ENCODE measurements at regions not wholly inside any gene's neighbourhood (a gene's known extent, or its start where the extent isn't known, plus 50 kb on each side); places are given as distances from the start of the nearest gene placed in this dataset.

DNA sequence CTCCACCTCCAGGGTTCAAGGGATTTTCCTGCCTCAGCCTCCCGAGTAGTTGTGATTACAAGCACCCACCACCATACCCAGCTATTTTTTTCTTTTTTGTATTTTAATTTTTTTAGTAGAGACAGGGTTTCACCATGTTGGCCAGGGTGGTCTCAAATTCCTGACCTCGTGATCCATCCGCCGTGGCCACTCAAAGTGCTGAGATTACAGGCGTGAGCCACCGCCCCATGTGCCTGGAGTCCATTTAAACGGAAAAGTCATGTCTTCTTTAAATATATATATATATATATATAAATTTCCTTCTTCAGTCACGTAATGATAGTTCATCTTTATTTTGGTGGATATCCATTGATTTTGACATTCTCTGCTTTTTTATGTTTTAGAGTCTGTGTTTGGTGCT is 264.0 kb upstream of the PITX2 start:
- no peak for DNase-seq (ENCODE audit: low read depth in 3 of 3)

DNA sequence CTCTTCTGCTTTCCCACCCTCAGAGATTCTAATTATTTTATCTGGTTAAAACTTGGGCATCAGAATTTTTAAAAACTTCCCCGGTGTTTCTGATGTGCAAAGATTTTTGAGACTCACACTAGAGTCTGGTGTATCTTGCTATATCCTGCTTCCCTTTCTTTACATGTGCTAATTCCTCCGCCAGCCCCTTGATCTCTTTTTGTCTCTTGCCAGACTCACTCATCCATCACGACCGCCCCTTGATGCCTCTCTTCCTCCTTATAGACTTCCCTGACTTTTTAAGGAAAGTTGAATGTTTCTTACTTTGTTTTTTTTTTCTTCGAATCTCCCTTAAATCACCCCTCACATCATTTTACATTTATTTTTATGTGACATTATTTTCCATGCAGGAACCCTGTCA is 274.9 kb upstream of the PITX2 start:
- DNase-seq (ENCODE audit: low read depth in 3 of 3): no peak

DNA sequence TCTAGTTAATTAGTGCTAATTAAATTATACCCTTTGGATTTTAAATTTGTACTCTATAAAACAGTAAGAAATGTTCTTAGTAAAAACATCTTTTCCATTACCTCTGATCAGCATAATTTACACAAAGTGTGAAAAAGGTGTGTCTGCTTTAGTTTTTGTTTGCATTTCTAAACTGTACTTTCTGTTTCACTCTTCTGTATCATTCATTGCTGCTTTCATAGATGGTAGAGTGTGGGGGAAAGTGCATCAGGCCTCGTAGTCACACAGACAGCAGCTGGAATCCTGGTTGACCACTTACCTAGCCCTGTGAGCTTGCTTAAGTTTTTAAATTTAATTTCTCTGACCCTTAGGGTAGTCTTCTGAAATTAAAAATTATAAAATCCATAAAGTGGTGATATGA is 275.4 kb upstream of the PITX2 start:
- DNase-seq (ENCODE audit: low read depth in 3 of 3): no peak

DNA sequence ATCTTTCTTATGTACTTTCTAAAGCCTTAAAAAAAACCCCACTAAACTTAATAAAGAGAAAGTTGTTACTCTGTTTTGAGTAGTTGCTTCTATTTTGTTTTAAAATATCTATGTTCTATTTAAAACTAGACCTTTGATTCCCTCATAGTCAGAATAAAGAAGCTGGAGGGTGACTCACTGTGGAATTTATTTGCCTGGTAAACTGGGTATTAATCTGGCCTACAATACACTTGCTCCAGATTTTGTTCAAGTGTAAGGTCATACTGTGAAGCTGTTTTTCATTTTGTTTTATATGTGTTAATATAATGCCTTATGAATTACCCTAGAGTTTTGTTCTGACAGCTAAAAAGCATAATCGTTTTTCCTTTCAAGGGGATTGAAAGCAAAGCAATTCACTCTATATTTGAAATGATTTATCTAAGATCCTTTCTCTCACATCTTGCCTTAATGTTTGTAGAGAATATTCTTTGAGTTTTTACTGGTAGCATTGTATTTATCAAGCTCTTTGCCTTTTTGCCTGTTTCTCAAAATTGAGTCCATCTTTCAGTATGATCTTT is 277.4 kb upstream of the PITX2 start:
- no peak for DNase-seq (ENCODE audit: low read depth in 3 of 3)

DNA sequence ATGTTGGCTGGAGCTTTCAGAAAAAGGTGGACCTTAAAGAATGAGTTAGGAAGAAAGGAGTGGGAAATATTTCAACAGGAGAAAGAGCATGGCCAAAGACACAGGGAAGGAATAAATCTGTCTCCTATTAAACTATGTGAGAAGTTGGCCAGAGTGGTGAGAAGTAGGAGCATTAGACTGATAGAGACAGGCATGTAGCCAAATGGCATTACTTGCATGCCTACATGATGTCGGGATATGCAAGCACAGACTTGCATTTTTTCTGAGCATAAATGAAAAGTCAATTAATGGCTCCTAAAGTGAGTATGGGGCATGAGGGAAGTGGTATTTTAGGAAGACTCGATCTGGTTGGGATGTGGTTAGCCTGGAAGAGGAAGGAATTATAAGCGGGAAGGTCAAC is 279.6 kb upstream of the PITX2 start:
- no peak for DNase-seq (ENCODE audit: low read depth in 3 of 3)

DNA sequence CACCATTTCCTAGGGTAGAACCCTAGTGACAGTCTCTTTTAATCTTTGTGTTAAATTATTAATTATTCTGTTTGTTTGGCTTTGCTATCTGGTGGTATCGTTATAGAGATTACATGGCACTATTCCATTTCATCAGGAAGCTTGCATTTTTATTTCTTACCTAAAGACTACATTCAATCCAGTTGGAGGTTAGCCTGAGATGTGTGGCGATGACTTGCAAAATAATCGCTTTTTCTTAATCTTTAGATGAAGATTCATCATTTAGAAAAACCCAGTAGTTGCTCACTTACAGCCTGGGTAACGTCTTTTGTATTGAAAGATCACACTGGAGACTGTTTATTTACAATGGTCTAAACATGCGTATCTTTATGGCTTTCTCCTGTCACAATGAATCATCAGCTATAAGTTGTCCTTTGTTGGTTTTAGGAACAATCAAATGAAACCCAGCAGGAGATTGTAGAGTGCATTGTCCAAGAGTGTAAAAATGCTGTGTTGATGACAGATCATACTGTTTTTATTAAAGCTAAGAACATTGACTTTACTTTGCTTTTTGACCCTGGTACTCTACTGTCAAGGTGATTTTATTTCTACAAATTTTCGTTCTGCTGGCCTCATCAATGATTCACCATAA is 281.7 kb upstream of the PITX2 start:
- no peak for DNase-seq (ENCODE audit: low read depth in 3 of 3)

DNA sequence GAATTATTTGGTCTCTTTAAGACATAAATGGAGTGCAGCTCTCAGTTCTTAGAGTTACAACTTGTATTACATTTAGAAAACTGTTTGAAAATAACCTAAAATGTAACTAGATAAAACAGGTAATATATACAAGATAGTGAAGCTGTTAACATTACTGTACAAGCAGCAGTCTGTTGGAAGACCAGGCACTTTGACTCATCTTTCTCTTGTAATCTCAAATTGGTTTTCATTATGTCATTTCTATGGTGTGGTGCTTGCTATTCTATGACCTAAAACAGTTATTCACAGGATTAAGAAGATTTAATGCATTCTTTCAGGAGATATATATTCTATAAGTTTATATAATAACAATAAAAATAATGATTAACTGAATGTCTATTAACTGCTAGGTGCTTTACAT is 282.5 kb upstream of the PITX2 start:
- no peak for DNase-seq (ENCODE audit: low read depth in 3 of 3)

DNA sequence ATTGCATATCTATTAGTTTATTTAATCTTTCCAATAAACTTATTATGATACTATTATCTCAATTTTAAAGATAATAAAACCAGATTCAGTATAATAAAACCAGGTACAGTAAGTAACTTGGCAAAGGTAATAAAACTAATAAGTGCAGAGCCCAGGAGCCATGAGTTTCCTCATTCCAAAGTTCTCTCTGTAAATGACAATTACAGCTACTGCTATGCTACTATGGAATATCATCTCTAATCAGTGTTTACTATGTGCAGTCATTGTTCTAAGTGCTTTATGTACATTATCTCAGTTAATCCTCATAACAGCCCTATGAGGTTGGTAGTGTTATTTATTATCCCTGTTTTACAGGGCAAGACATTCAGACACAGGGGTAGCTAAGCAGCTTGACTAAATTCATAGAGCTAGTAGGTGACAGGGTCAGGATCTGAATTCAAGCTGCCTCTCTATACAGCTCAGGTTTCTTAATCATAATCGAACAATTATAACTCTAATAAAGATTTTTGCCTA is 285.0 kb upstream of the PITX2 start:
- DNase-seq (ENCODE audit: low read depth in 3 of 3): no peak

DNA sequence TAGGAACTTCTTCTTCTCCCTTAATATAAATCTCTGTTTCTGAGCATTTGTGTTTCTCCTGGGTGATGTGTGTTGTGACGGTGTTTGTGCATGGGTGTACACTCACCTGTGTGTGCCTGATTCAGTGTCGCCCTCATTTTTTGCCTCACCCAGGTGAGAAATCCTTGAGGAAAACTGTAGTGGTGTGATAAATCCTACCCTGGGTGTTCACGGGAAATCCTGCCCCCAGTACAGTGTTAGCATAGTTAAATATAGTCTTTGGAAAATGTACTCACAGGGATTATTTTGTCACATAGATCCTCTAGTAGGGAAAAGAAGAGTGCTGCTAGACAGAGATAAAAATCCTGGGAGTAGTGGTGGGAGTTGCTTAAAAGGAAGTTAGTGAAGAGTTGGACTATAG is 291.9 kb upstream of the PITX2 start:
- DNase-seq (ENCODE audit: low read depth in 3 of 3): no peak

DNA sequence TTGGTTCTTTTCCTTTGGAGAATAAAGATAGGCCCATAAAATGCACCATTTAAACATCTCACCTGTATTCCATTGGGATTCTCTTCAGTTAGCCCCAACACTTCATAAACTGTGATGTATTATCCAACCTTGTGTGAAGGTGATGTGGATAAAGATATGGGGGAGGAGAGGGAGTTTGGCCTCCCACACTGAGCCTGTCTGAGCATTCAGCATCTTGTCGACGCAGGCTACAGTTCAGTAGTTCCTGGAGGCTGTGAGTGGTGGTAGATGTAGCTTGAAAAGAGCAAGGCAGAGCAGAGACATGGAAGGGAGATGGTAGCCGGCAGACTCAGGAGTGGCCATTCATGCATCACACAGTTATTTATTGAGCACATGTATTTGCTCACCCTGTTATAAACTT is 292.4 kb upstream of the PITX2 start:
- no peak for DNase-seq (ENCODE audit: low read depth in 3 of 3)

DNA sequence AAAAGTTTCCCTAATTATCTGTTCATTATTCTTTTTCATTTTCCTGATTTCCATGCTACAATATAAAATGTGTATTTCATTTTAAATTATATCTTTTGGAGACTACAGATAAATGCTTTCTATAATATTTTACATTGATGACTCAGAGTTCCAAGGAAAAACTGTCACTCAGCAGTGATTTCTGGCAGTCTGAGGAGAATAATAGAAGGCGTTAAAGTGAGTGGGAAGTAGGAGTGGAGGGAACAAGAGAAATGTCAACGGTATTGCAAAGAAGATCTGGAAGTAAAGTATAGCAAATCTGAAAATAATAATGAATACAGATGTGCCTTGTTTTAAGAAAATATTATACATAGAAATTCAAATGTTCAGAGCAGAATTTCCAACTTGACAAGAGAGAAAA is 293.6 kb upstream of the PITX2 start:
- DNase-seq (ENCODE audit: low read depth in 3 of 3): no peak

DNA sequence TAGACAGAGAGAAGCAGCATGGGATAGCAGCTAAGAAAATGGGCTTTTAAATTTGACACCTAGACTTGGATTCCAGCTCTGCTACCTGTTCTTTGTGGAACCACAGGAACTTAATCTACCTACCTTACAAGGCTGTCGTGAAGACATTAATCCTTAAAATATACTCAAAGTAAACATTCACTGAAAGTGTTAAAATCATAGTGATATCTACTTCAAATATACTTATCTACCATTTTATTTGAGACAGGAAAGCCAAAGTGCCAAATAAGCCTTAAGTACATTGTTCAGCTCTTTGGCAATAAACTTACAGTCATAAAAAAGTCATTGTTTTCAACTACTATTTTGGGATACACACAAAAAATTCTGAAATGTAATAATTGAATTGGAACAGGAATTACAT is 295.0 kb upstream of the PITX2 start:
- no peak for DNase-seq (ENCODE audit: low read depth in 3 of 3)

DNA sequence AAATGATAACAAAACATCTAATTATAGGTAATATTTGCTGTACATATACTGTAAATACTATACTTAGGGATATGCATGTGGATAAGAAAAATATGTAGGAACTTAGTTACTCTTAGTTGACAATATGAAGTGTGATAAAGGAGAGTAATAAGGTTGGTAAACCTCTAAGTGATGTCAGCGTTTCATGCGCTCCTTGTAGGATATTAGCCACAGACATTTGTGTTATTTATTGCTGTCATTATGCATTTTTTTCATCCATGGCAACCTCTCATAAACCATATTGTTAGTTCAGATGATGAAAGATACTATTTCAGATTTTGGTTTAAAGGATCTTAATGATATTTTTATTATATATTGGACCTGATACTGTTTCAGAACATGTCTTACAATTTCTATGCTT is 298.1 kb upstream of the PITX2 start:
- DNase-seq (ENCODE audit: low read depth in 3 of 3): no peak

DNA sequence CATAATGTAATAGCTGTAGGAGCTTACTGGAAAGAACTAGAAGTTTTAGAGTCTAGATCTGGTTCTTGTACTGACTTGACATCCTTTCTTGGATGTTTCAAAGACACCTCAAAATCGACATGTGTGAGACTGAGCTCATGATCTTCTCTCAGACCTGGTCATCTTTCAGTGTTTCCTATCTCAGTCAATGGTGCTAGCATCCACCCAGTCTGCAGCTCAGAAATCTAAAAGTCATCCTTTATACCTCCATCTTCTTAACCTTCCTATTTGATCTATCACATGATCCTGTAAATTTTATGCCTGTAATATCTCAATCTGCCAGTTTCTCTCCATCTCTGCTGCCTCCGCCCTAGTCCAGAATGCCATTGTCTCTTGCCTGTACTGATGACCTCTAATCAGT is 301.9 kb upstream of the PITX2 start:
- no peak for DNase-seq (ENCODE audit: low read depth in 3 of 3)

DNA sequence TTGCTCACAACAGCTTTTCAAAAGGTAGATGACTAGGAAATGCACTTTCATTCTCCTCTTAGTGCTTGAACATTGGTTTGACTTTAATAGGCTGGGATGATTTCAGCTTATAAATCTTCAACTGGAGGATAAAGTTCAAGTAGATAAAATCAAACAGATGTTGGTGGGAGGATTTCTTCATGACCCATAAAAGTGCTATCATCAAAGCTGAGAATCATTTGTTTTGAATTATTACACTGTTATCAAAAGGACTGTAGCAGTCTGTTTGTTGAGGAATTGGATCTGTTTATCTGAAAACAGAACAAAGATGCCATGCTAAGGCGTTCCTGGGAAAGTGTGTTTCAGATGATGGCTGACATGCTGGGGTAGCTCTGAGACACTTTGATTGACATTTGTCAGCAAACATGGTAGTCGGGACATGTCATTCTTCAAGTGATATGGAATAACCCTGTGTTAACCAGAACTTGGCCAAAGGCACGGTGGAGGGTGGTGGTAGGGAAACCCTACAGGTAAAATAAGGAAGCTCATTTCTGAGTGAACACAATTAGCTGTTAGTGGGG is 304.0 kb upstream of the PITX2 start:
- DNase-seq (ENCODE audit: low read depth in 3 of 3): no peak

DNA sequence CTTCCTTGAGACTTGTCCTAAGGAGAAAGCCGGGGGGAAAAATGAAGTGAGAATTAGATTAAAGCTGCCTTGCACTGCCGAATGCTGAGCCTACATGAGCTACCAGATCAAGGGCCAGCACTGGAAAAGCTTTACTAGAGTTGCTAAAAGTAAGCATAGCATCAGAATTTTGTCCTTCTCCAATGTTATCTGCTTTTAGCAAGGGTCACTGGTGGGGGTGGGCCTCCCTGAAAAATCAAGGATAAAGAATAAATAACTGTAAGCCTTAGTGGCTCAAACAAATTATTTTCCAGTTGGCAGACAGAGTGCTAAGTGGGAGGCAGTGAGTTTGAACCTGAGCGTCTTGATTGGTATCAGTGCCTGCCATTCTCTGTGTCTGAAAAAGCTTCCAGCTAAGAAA is 310.5 kb upstream of the PITX2 start:
- no peak for DNase-seq (ENCODE audit: low read depth in 3 of 3)

DNA sequence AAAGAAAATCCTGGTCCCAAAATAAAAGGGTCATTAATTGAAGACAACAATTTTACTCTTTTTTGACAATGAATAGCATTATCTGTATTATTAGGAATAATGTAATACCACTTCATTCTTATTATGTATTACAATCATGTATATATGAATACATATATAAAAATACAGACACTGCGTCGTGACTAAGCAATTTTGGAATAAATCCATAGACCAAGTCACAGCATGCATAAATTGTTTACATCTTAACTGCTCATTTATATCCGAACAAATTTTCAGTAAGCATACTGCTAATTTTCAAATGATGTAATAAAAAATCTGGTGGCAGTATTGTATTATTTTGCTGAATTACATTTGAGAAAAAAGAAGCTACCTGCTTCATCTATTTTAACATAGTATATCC is 321.6 kb upstream of the PITX2 start:
- no peak for DNase-seq (ENCODE audit: low read depth in 3 of 3)

DNA sequence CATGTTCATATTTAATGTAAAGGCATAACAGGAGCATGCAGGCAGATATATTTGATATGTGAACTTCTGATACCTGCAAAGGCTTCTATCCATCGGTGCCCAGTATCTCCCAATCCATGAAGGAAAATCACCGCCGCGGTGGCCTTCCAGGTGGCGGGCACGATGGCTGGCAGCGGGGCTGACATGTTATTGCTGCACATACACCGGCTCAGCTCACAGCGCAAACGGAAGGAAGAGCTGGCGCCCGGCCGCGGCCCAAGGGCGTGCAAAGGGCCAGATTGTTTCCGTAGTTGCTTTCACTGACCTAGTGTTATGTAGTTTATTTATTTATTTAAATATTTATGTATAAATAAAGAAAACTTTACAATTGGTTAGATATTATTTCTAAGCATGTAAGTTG is 322.7 kb upstream of the PITX2 start:
- DNase-seq (ENCODE audit: low read depth in 3 of 3): no peak

DNA sequence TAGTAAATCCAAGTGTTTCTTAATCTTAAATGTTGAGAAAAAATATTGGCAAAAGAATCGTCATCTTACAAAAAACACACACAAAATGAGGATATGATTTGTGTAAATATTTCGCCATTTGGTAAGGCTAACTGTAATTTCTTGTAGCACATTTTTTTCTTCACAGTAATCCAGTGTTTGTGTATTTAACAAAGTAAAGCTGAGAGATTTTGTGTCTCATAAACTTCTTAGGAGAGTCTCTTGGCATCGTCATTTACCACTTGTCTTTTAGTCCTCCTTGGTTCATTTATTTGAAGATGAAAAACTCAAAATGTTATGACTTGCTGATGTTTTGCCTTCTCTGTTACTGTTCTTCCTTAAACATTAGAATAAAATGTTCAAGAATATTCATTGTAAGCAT is 326.7 kb upstream of the PITX2 start:
- no peak for DNase-seq (ENCODE audit: low read depth in 3 of 3)

DNA sequence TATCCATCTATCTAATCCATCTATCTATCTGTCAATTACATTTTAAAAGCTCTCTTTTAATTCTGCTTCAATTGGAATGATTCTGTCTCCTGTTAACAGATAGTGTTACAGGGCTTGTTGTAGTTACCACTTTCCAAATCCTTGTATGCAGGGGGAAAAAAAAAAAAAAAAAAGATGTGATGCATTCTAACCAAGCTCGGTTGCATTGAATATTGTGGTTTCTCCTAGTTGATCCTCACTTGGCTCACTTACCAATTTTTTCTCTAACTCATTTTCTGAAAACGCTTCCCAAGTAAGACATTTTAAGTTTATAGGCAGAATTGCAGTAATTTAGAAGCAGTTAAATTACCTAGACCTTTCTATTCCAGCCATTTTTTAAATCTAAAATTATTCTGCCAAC is 327.9 kb upstream of the PITX2 start:
- DNase-seq (ENCODE audit: low read depth in 3 of 3): no peak

DNA sequence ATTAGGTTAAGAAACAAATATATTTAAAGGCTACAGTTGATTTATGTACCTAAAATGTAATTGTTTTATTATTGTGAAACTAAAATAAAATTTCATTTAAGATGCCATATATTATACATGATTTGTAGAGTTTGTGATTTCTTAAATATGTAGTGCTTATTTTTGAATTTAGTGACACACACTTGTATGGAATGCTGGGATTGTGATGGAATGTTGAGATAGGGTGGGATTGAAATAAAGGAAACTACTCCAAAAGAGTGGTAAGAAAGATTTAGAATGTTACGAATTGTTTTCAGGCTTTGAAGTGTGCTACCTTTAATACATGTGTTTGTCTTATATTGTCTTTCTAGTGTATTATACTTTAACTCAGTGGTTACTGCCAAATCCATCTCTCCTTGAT is 330.3 kb upstream of the PITX2 start:
- DNase-seq (ENCODE audit: low read depth in 3 of 3): no peak

DNA sequence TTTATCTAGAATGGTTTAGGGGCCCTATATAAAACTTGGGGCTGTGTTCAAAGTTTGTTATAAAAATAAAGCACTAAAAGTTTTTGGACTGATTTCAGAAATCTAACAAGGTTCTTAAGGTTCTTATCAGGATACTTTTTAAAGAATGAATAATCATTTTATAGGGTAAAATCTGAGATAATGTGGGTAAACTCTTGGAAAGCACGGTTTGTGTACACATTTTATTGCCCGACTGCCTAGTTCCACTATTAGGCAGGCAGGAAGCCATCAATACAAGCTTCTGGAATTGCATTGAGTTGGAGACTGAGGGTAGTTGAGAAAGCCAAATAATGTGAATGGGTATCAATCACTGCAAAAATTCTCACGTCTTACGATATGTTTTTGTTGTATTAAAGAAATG is 331.0 kb upstream of the PITX2 start:
- DNase-seq (ENCODE audit: low read depth in 3 of 3): no peak

DNA sequence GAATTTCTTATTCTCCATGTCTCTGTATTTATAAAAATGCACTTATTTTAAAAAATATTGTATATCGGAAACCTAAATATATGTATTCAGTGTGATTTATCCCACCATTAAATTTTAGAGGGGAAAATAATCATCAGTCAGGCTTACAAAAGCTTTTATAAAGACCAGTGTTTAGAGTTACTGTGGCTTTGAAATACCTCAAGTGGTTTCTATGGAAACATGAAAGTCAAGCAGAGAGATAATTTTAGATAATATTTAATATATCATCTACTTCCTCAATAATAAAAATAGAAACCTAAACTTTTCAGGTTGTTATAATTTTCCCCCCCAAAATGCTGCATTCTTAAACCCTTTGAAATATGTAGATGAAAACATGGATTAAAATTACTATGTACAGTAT is 332.9 kb upstream of the PITX2 start:
- DNase-seq (ENCODE audit: low read depth in 3 of 3): no peak

All from stimulated activated CD4-positive, alpha-beta T cell treated with anti-CD3 and anti-CD28 coated beads, TNF-alpha, amount 100 ng/mL, for 24 hours (primary cell).